Esophagus squamous epithelium (tissue), 5 donors: ENCODE measurements at regions not wholly inside any gene's neighbourhood (a gene's known extent, or its start where the extent isn't known, plus 50 kb on each side); places are given as distances from the start of the nearest gene placed in this dataset.

Experiments used
- DNase-seq: peaks from one replicate; lab custom pipeline; 2025; lab: John Stamatoyannopoulos, UW
- H3K27ac ChIP-seq, 4 donors: fragments of 200-600 bp; sonication (generic); one replicate each; pipeline ENCODE4 v1.5.1; 2016 to 2019; ENCODE audit warnings: mild to moderate bottlenecking in 1 of 4
- H3K27me3 ChIP-seq, 4 donors: fragments of 200-600 bp; sonication (generic); 1 replicate in 3 of 4; 2 replicates in 1 of 4; pipeline versions ENCODE4 v1.5.1 to v1.6.0; 2017 to 2021; ENCODE audit warnings: antibody characterized with exemption in 1 of 4
- H3K36me3 ChIP-seq, 3 donors: fragments of 200-600 bp; sonication (generic); one replicate each; pipeline ENCODE4 v1.5.1; 2016 to 2019
- H3K4me1 ChIP-seq, 3 donors: fragments of 200-600 bp; sonication (generic); one replicate each; pipeline ENCODE4 v1.5.1; 2017 to 2019
- H3K4me3 ChIP-seq, 4 donors: fragments of 200-600 bp; sonication (generic); 1 replicate in 3 of 4; 2 replicates in 1 of 4; pipeline ENCODE4 v1.5.1; 2016 to 2019; ENCODE audit warnings: mild to moderate bottlenecking in 2 of 4, moderate library complexity in 1 of 4
- H3K9me3 ChIP-seq, 3 donors: fragments of 200-600 bp; sonication (generic); one replicate each; pipeline ENCODE4 v1.5.1; 2016 to 2019
- POLR2A ChIP-seq, 4 donors: fragments of 450-650 bp; IDR thresholded peaks; one replicate each; pipeline ENCODE4 v1.6.1; 2017; ENCODE audit warnings: antibody characterized with exemption in 4 of 4, mild to moderate bottlenecking in 4 of 4, moderate library complexity in 3 of 4
- WGBS, 2 donors: methylation state at CpG; one replicate each; pipeline ENCODE4 v1.1.5; 2018; 5-methylcytosine and 5-hydroxymethylcytosine counted together
- intact Hi-C: fragments of 100-400 bp; cut with DNase I; formaldehyde crosslinking; loops from one replicate; pipeline ENCODE4 v1.15.0; 2022
- TF ChIP-seq, protein P1 (sequence below), 6 experiments: fragments of 450-650 bp in 4 of 6; fragments of 200-600 bp in 2 of 6; sonication (generic) in 2 of 6; IDR thresholded peaks; one replicate each; pipeline ENCODE4 v1.5.1; 2016 to 2019; ENCODE audit warnings: antibody characterized with exemption in 6 of 6, mild to moderate bottlenecking in 4 of 6, moderate library complexity in 4 of 6
- donor health status: DM: yes; HTN: yes; CAD: no.

- peak overlapping the region in 1 of 4 donors; percentile 32 for H3K4me3 ChIP-seq
- no peak for DNase-seq
- intact Hi-C loops: no loop called here
- WGBS, 2 donors: 20 to 50% methylated on average over 1 to 9 of the region's 12 CpGs
- peaks cover 0 to 24% (median 0%) of the 10 kb centered on the region in 4 donors for H3K27me3 ChIP-seq
- no peaks in the 10 kb centered on the region for H3K9me3 ChIP-seq
- H3K36me3 ChIP-seq: no peaks in the 10 kb centered on the region
- no peak for TF ChIP-seq POLR2A (IDR thresholded peaks at IDR 0.05)
- TF ChIP-seq, protein P1, sequence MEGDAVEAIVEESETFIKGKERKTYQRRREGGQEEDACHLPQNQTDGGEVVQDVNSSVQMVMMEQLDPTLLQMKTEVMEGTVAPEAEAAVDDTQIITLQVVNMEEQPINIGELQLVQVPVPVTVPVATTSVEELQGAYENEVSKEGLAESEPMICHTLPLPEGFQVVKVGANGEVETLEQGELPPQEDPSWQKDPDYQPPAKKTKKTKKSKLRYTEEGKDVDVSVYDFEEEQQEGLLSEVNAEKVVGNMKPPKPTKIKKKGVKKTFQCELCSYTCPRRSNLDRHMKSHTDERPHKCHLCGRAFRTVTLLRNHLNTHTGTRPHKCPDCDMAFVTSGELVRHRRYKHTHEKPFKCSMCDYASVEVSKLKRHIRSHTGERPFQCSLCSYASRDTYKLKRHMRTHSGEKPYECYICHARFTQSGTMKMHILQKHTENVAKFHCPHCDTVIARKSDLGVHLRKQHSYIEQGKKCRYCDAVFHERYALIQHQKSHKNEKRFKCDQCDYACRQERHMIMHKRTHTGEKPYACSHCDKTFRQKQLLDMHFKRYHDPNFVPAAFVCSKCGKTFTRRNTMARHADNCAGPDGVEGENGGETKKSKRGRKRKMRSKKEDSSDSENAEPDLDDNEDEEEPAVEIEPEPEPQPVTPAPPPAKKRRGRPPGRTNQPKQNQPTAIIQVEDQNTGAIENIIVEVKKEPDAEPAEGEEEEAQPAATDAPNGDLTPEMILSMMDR (IDR thresholded peaks at IDR 0.05): no peak
- no peak overlapping the region for H3K27ac ChIP-seq
- peaks cover 0 to 9% (median 5%) of the 10 kb centered on the region in 3 donors for H3K4me1 ChIP-seq
Measured at GRCh38 chr2:121019071-121019470, 265.9 kb downstream of the TFCP2L1 start.

- intact Hi-C loops: no loop called here
- WGBS, 2 donors: 62 to 77% methylated on average over 7 of the region's 7 CpGs
- H3K36me3 ChIP-seq: no peaks in the 10 kb centered on the region
- H3K9me3 ChIP-seq: no peaks in the 10 kb centered on the region
- H3K27ac ChIP-seq: no peak overlapping the region
- TF ChIP-seq POLR2A (IDR thresholded peaks at IDR 0.05): no peak
- TF ChIP-seq, protein P1 (IDR thresholded peaks at IDR 0.05): no peak
- H3K4me1 ChIP-seq: peaks cover 0 to 9% (median 5%) of the 10 kb centered on the region in 3 donors
- DNase-seq: no peak
- H3K27me3 ChIP-seq: peaks cover 0 to 24% (median 0%) of the 10 kb centered on the region in 4 donors
- no peak overlapping the region for H3K4me3 ChIP-seq
Measured at GRCh38 chr2:121019756-121020155, 265.2 kb downstream of the TFCP2L1 start.

- Histone ChIP-seq H3K4me1 (peaks cover 0 to 9% (median 5%) of the 10 kb centered on the region in 3 donors), H3K4me3 (no peak overlapping the region), H3K36me3 (no peaks in the 10 kb centered on the region), H3K27me3 (peaks cover 0 to 21% (median 0%) of the 10 kb centered on the region in 4 donors), H3K27ac (no peak overlapping the region), H3K9me3 (no peaks in the 10 kb centered on the region)
- intact Hi-C loops: no loop called here
- TF ChIP-seq POLR2A (IDR thresholded peaks at IDR 0.05): no peak
- TF ChIP-seq, protein P1 (IDR thresholded peaks at IDR 0.05): no peak
- no peak for DNase-seq
- WGBS, 2 donors: 71 to 78% methylated on average over 6 to 7 of the region's 7 CpGs
Measured at GRCh38 chr2:121021685-121022084, 263.3 kb downstream of the TFCP2L1 start.

- WGBS, 2 donors: 36 to 80% methylated on average over 1 of the region's 1 CpG
Measured at GRCh38 chr2:121028577-121028976, 256.4 kb downstream of the TFCP2L1 start.

DNA sequence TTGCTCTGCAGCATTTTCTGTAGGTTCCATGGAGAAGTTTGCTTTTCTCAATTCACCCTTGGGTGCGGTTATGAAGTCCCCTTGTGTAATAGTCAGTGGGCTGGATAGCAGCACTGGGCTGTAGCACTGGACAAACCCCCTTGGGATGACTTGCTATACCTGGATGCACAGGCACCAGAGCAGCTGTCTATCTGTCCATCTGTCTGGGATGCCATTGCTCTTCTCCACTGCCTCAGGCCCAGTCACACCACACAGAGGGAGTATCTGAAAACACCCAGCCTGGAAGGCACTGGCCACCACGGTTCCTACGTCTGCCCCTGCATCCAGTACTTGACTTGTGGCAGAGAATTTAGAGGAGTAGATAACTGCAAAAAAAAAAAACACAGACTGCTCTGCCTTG lies 254.5 kb downstream of the TFCP2L1 start:
- 35 to 64% methylated on average over 3 of the region's 3 CpGs for WGBS, 2 donors

More at GRCh38 chr2:121028577-121028976, 256.4 kb downstream of the TFCP2L1 start:
- DNase-seq: no peak
- Histone ChIP-seq H3K27me3 (peaks cover 0 to 35% (median 0%) of the 10 kb centered on the region in 4 donors), H3K4me1 (no peaks in the 10 kb centered on the region), H3K27ac (no peak overlapping the region), H3K4me3 (no peak overlapping the region), H3K36me3 (no peaks in the 10 kb centered on the region), H3K9me3 (no peaks in the 10 kb centered on the region)
- TF ChIP-seq, protein P1 (IDR thresholded peaks at IDR 0.05): no peak
- TF ChIP-seq POLR2A (IDR thresholded peaks at IDR 0.05): no peak
- intact Hi-C loops: no loop called here

More for the DNA sequence above, 254.5 kb downstream of the TFCP2L1 start:
- Histone ChIP-seq H3K27me3 (peaks cover 0 to 41% (median 0%) of the 10 kb centered on the region in 4 donors), H3K27ac (no peak overlapping the region), H3K9me3 (no peaks in the 10 kb centered on the region), H3K36me3 (no peaks in the 10 kb centered on the region), H3K4me1 (no peaks in the 10 kb centered on the region), H3K4me3 (no peak overlapping the region)
- DNase-seq: no peak
- intact Hi-C loops: no loop called here
- TF ChIP-seq POLR2A (IDR thresholded peaks at IDR 0.05): no peak
- TF ChIP-seq, protein P1 (IDR thresholded peaks at IDR 0.05): no peak
